GM12892 (cell line): ENCODE measurements at regions not wholly inside any gene's neighbourhood (a gene's known extent, or its start where the extent isn't known, plus 50 kb on each side); places are given as distances from the start of the nearest gene placed in this dataset.

Experiments used
- POLR2A ChIP-seq: IDR thresholded peaks from 2 replicates; pipeline ENCODE4 v1.6.1; 2011; ENCODE audit warnings: low read depth, low read length, control low read depth
- POLR2AphosphoS5 ChIP-seq: IDR thresholded peaks from 2 replicates; pipeline ENCODE4 v1.6.1; 2011; ENCODE audit warnings: low read depth, low read length, control low read depth
- TAF1 ChIP-seq: IDR thresholded peaks from 2 replicates; pipeline ENCODE4 v1.6.1; 2011; ENCODE audit warnings: low read depth, mild to moderate bottlenecking, control low read depth, low read length, borderline replicate concordance

DNA sequence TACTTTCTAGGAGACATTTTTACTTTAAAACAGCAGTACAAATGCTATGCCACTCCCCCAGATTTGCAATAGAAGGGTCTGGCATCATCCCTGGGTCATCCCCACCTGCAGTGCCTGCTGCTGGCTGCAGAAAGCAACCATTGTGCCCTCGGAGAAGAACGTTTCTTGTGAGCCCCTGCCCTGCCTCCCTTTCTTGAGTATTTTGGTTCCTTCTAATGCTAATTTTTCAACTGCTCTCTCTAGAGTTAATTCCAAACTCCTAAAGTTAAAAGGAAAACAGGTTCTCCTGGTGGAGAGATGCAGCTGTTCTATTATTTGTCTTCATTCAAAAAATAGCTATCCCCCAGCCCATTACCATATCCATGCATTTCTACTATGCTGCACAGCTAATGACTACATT lies 107.1 kb downstream of the IDS start:
- TF ChIP-seq POLR2A (no peak), TAF1 (no peak), POLR2AphosphoS5 (no peak)
